ENCODE measurements at regions not wholly inside any gene's neighbourhood (a gene's known extent, or its start where the extent isn't known, plus 50 kb on each side); places are given as distances from the start of the nearest gene placed in this dataset.

DNA sequence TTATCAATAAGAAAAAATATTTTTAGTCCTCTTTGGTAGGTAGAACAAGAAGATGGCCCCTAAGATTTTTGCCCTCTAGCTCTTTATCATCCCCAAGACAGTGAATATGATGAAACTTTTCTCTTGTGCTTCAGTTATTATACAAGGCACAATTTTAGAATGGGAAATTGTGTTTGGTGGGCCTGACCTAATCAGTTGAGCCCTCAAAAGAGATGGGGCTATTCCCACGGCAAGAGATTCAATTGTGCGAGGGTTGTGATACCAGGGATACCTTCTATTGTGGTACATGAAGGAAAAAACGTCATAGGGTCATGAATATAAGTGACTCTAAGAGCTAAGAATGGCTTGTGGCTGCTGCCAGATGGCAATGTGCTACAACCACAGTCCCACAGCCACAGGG is 94.0 kb upstream of the COX7C start:
- DNase-seq (ENCODE audit: extremely low spot score): no peak
- POLR2A ChIA-PET: no interaction called here
- TF ChIP-seq, protein P1, sequence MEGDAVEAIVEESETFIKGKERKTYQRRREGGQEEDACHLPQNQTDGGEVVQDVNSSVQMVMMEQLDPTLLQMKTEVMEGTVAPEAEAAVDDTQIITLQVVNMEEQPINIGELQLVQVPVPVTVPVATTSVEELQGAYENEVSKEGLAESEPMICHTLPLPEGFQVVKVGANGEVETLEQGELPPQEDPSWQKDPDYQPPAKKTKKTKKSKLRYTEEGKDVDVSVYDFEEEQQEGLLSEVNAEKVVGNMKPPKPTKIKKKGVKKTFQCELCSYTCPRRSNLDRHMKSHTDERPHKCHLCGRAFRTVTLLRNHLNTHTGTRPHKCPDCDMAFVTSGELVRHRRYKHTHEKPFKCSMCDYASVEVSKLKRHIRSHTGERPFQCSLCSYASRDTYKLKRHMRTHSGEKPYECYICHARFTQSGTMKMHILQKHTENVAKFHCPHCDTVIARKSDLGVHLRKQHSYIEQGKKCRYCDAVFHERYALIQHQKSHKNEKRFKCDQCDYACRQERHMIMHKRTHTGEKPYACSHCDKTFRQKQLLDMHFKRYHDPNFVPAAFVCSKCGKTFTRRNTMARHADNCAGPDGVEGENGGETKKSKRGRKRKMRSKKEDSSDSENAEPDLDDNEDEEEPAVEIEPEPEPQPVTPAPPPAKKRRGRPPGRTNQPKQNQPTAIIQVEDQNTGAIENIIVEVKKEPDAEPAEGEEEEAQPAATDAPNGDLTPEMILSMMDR (IDR thresholded peaks at IDR 0.05; ENCODE audit: control extremely low read depth, extremely low read depth, low read depth, missing control alignments): no peak
- CTCF ChIA-PET: no interaction called here

DNA sequence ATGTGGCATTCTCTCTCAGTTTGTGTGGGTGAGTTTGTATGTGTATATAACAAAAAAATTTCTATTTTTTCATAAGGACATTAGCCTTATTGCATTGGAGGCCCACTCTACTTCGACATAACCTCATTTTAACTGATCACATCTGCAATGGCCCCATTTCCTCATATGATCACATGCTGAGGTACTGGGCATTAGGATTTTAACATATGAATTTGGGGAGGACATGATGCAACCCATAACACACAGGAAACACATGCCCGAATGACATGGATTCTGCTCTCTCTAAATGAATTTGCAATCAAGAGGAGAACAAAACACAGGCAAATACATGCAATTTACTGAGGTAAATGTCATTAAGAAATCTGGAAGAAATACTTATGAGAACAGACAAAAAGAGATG is 92.1 kb upstream of the COX7C start:
- POLR2A ChIA-PET: no interaction called here
- no peak for DNase-seq (ENCODE audit: extremely low spot score)
- TF ChIP-seq, protein P1 (IDR thresholded peaks at IDR 0.05; ENCODE audit: control extremely low read depth, extremely low read depth, low read depth, missing control alignments): no peak
- CTCF ChIA-PET: no interaction called here

DNA sequence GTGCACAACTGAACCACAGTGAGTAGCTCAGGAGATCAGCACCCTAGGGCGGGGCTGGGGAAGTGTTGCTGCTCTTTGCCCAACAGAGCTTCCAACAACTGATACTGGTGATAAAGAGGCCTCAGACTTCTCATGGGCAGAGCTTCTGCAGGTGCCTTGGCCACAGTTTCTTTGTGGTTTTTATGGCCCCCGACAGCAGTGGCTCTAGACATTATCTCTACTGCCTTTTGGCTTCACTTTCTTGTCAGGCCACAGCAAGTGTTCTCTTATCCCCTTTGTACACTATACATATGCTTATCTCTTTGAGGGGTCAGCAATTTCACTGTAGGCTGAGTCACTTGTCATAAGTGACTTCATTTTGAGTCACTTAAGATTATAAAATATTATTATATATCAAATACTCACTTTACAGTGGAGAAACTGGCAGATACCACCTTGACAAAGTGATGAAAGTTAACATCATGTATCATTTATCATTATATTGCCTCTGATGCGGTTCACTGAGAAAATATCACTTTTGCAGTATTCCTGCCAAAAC is 90.9 kb upstream of the COX7C start:
- ChIA-PET CTCF (interaction anchor here (1.2 kb wide), 1 partner anchor 19 kb away, joined by 3 read pairs; no protein-coding TSS in a partner anchor), POLR2A (no interaction called here)
- no peak for DNase-seq (ENCODE audit: extremely low spot score)
- TF ChIP-seq, protein P1 (IDR thresholded peaks at IDR 0.05; ENCODE audit: control extremely low read depth, extremely low read depth, low read depth, missing control alignments): no peak

DNA sequence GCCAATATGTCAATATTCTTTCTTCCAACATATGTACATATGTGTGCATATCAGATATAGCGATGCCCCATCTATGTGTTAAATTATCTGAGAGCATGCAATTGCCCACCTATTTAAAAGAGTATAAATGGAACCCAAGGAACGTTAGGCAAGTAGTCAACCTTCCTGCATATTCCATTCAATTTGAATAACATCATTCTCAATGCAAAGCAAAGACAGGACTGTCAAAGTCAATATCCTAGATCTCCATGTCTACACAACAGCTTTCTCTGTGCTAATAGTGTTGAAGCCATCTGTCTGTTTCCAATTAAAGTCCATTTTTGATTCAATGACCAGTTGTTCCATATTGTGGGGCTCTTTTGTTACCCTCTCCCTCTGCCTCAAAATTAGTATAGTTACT is 85.3 kb upstream of the COX7C start:
- CTCF ChIA-PET: no interaction called here
- no peak for DNase-seq (ENCODE audit: extremely low spot score)
- TF ChIP-seq, protein P1 (IDR thresholded peaks at IDR 0.05; ENCODE audit: control extremely low read depth, extremely low read depth, low read depth, missing control alignments): no peak
- POLR2A ChIA-PET: no interaction called here

DNA sequence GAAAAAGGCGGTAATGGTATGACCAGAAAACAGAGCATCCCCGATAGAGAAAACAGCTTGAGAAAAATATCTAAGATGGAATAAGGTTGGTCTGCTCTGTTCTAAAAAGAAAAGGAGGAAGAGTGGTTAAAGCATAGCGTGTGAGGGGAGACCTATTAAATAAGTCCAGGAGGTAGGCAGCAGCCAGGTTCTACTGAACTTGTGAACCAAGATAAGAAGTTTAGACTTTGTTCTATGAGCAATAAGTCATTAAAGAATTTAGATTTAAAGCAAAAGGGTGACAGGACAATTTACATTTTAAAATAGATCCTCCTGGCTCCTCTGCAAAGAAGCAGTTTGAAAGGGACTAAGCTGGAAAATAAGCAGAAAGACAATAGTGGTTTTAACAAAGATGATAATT is 81.3 kb upstream of the COX7C start:
- POLR2A ChIA-PET: no interaction called here
- no peak for DNase-seq (ENCODE audit: extremely low spot score)
- TF ChIP-seq, protein P1 (IDR thresholded peaks at IDR 0.05; ENCODE audit: control extremely low read depth, extremely low read depth, low read depth, missing control alignments): no peak
- CTCF ChIA-PET: no interaction called here

DNA sequence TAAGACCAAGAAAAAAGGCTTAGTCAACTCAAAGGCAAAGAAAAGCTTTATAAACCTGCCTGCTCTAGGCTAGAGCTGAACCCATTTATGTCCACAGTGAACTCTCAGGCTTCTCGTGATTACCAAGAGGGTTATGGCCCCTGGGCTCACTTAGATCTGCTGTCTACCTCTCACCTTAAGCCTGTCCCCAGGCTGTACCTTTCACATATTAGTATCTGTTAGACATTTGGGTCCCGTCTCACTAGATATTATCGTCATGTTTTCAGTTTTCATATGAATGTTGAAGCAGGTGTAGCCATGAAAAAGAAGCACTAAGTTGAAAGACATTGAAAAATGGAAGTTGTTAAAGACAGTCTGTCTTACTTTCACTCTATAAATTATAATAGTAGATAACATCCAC is 75.2 kb upstream of the COX7C start:
- no peak for DNase-seq (ENCODE audit: extremely low spot score)
- TF ChIP-seq, protein P1 (IDR thresholded peaks at IDR 0.05; ENCODE audit: control extremely low read depth, extremely low read depth, low read depth, missing control alignments): no peak
- ChIA-PET POLR2A (no interaction called here), CTCF (interaction anchor here (1.6 kb wide), 1 partner anchor 9 kb away, joined by 3 read pairs; no protein-coding TSS in a partner anchor)

DNA sequence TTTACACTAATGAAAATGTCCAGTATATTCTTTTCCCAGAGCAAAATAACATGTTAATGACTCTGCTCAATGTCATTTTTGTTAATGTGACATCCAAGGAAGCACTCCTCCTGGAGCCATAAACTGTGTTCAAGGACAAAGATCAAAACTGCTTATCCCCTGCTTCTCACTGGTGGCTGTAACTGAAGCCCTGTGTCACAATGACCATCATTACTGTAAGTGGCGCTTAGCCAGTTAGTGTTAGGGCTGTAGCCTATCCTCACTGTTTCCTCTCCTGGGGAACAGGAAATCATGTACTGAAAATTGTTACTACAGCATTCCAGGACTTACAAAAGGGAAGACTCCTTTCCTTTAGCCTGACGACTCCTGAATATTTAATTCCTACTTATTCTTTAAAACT is 71.7 kb upstream of the COX7C start:
- TF ChIP-seq, protein P1 (IDR thresholded peaks at IDR 0.05; ENCODE audit: control extremely low read depth, extremely low read depth, low read depth, missing control alignments): no peak
- POLR2A ChIA-PET: no interaction called here
- CTCF ChIA-PET: interaction anchor here (0.9 to 1.3 kb wide), 2 partner anchors 12 to 19 kb away, joined by 3 to 5 read pairs; no protein-coding TSS in a partner anchor
- no peak for DNase-seq (ENCODE audit: extremely low spot score)

Data from GM10248 (cell line).